ENCODE measurements at regions not wholly inside any gene's neighbourhood (a gene's known extent, or its start where the extent isn't known, plus 50 kb on each side); places are given as distances from the start of the nearest gene placed in this dataset.

DNA sequence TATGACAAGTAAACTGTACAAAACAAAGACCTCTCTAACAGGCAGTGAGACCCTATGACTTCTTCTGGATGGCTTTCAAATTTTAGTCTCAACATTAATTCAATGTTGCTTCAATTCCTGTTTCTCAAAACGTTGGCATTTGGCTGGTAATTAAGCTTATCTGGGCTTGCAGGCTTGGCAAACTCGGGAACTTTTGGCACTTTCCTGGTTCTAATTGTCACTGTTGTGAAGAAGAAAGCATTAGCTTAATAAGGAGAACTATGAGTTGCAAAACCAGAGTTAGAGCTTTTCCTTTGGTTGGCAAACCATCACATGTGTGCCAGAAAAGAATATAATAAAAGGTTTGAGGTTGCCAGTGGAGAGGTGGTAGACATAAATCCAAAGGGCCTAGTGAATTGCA lies 698.3 kb downstream of the LRRIQ3 start:
- TF ChIP-seq ZNF274 (IDR thresholded peaks at IDR 0.05; ENCODE audit: low read depth, low read length) (no peak), SUZ12 (IDR thresholded peaks at IDR 0.05; ENCODE audit: extremely low read depth, insufficient read depth, insufficient read length) (no peak), YY1 (IDR thresholded peaks at IDR 0.05; ENCODE audit: insufficient read depth, insufficient read length) (no peak)

All from NT2/D1 (cell line).